GM06990 (cell line): ENCODE measurements at regions not wholly inside any gene's neighbourhood (a gene's known extent, or its start where the extent isn't known, plus 50 kb on each side); places are given as distances from the start of the nearest gene placed in this dataset.
"Not testable (repeated sequence)": the region's sequence is repeated elsewhere in the genome, so short reads cannot be mapped to it uniquely, and the experiment has no call there.

ENCODE experiments used
- DNase-seq: peaks from one replicate; pipeline ENCODE4 v3.0.0-alpha.2; 2011; ENCODE audit not compliant: insufficient read length; ENCODE audit errors: extremely low read depth
- H3K27me3 ChIP-seq: replicated peaks from 2 replicates; pipeline ENCODE4 v1.6.0; 2011; ENCODE audit warnings: low read length; ENCODE audit not compliant: control insufficient read depth, insufficient read depth
- H3K36me3 ChIP-seq: 2 replicates; pipeline ENCODE4 v1.5.1; 2011; ENCODE audit warnings: low read length; ENCODE audit not compliant: control insufficient read depth, insufficient read depth
- H3K4me3 ChIP-seq: replicated peaks from 2 replicates; pipeline ENCODE4 v1.5.1; 2011; ENCODE audit warnings: low read depth, mild to moderate bottlenecking, control low read depth, low read length
- TF ChIP-seq, protein P1 (sequence below): IDR thresholded peaks from 2 replicates; pipeline ENCODE4 v1.5.1; 2011; ENCODE audit warnings: low read length, control low read depth, mild to moderate bottlenecking, inconsistent platforms; ENCODE audit not compliant: insufficient read depth, poor library complexity, severe bottlenecking

DNA sequence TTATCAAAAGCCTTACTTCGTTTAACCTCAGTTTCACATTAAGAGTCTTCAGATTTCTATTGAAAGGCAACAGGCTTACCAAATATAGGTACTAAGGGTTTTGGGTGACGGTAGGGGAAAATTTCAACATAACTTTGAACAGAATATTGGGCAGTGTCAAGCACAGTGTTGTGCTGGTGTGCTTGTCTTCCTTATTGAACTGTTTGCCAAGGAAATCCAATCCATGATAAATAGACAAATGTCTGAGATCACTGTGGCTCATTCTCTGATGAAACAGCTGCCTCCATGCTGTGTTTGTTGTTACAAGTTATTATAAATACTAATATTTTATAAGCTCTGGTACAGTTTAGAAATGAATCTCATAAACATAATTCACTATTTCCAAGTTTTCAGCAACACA, 730.1 kb downstream of the NR2F1-AS1 start:
- TF ChIP-seq, protein P1, sequence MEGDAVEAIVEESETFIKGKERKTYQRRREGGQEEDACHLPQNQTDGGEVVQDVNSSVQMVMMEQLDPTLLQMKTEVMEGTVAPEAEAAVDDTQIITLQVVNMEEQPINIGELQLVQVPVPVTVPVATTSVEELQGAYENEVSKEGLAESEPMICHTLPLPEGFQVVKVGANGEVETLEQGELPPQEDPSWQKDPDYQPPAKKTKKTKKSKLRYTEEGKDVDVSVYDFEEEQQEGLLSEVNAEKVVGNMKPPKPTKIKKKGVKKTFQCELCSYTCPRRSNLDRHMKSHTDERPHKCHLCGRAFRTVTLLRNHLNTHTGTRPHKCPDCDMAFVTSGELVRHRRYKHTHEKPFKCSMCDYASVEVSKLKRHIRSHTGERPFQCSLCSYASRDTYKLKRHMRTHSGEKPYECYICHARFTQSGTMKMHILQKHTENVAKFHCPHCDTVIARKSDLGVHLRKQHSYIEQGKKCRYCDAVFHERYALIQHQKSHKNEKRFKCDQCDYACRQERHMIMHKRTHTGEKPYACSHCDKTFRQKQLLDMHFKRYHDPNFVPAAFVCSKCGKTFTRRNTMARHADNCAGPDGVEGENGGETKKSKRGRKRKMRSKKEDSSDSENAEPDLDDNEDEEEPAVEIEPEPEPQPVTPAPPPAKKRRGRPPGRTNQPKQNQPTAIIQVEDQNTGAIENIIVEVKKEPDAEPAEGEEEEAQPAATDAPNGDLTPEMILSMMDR: no peak
- Histone ChIP-seq H3K4me3 (no peak overlapping the region), H3K27me3 (no peaks in the 10 kb centered on the region), H3K36me3 (no peaks in the 10 kb centered on the region)
- DNase-seq: no peak

DNA sequence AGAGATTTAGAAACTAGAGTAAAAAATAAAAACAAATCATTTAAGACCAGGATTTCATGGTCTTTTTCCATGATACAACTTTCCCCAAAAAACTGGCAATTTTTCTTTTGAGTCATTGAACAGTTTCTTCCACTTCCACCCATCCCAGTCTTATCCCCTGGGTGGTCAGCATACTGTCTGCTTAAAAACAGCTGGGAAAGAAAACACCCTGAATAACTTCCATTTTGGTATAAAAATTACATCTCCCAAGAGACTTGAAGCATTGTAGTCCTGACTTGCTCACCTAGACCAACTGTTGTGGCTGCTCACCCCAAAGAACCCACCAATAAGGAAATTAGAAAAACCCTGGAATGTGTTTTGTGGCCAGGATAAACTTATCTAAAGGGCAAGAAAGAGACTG, 731.3 kb downstream of the NR2F1-AS1 start:
- no peaks in the 10 kb centered on the region for H3K27me3 ChIP-seq
- H3K36me3 ChIP-seq: no peaks in the 10 kb centered on the region
- no peak overlapping the region for H3K4me3 ChIP-seq
- DNase-seq: no peak
- TF ChIP-seq, protein P1: no peak

DNA sequence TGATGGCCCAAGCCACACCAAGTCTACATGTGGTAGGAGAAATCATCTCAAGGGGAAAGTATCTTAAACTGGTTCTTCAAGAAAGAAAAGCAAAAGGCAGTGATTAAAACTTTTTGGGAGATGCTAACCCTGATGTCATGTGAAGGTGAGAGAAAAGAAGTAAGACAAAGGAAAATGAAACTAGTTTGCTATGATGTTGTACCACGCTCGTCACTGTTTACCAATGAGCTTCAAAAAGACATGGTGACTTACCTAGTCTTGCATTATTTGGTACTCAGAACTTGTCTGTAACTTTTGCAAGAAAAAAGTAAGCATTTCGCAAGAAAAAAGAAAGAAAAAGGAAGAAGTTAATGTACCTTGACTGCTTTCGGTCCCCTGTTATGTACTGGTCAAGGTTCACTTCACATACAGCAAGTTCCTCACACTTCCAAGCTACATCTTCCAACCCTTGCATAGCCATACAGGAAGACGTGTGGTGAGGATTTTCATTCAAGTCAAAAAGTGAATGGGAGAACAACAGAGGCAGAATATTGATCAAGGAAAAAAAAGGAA, 739.3 kb downstream of the NR2F1-AS1 start:
- DNase-seq: no peak
- H3K36me3 ChIP-seq: no peaks in the 10 kb centered on the region
- H3K27me3 ChIP-seq: no peaks in the 10 kb centered on the region
- TF ChIP-seq, protein P1: no peak
- no peak overlapping the region for H3K4me3 ChIP-seq

DNA sequence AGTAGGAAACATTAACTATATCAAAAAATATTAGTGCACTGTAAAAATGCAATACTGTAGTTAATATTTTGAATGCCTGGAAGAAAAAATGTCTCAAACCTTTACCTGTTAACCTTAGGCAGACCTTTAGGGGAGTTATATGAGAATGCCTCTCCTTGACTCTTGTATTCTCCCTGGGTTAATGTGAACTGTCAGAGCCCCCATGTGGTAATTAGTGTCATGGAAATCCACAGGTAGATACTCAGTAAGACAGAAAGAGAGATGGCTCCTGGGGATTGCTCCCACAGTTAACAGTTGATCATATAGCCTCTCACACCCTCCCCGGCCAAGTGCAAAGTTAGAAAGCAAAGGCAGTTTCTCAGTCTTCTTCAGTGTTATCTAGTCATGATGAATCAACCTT, 742.8 kb downstream of the NR2F1-AS1 start:
- Histone ChIP-seq H3K36me3 (no peaks in the 10 kb centered on the region), H3K27me3 (no peaks in the 10 kb centered on the region), H3K4me3 (no peak overlapping the region)
- TF ChIP-seq, protein P1: no peak
- no peak for DNase-seq

GRCh38 chr5:92836855-92837755, 743.9 kb downstream of the NR2F1-AS1 start:
- Histone ChIP-seq H3K27me3 (no peaks in the 10 kb centered on the region), H3K36me3 (no peaks in the 10 kb centered on the region), H3K4me3 (no peak overlapping the region)
- DNase-seq: no peak
- TF ChIP-seq, protein P1: no peak

GRCh38 chr5:92835712-92836111, 745.3 kb downstream of the NR2F1-AS1 start:
- no peaks in the 10 kb centered on the region for H3K36me3 ChIP-seq
- H3K27me3 ChIP-seq: no peaks in the 10 kb centered on the region
- no peak overlapping the region for H3K4me3 ChIP-seq
- no peak for DNase-seq
- TF ChIP-seq, protein P1: no peak

DNA sequence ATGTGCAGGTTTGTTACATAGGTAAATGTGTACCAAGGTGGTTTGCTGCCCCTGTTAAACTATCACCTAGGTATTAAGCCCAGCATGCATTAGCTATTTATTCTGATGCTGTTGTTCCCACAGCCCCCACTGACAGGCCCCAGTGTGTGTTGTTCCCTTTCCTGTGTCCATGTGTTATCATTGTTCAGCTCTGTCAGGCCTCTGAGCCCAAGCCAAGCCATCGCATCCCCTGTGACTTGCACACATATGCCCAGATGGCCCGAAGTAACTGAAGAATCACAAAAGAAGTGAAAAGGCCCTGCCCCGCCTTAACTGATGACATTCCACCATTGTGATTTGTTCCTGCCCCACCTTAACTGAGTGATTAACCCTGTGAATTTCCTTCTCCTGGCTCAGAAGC, 757.5 kb downstream of the NR2F1-AS1 start:
- H3K4me3 ChIP-seq, H3K27me3 ChIP-seq, DNase-seq, H3K36me3 ChIP-seq: not testable (repeated sequence)
